Vagina (tissue), 2 donors: ENCODE measurements at regions not wholly inside any gene's neighbourhood (a gene's known extent, or its start where the extent isn't known, plus 50 kb on each side); places are given as distances from the start of the nearest gene placed in this dataset.

Experiments
- DNase-seq, 2 donors: peaks; one replicate each; pipeline ENCODE4 v3.0.0-alpha.2; 2017; ENCODE audit errors: extremely low spot score in 2 of 2
- H3K27ac ChIP-seq: fragments of 200-600 bp; sonication (generic); one replicate; pipeline ENCODE4 v1.5.1; 2019
- H3K27me3 ChIP-seq: fragments of 200-600 bp; sonication (generic); one replicate; pipeline ENCODE4 v1.5.1; 2019
- H3K36me3 ChIP-seq, 2 donors: fragments of 200-600 bp; sonication (generic); one replicate each; pipeline ENCODE4 v1.5.1; 2017 to 2019
- H3K4me1 ChIP-seq: fragments of 200-600 bp; sonication (generic); one replicate; pipeline ENCODE4 v1.5.1; 2019
- H3K4me3 ChIP-seq, 2 donors: fragments of 200-600 bp; sonication (generic); 1 replicate in 1 of 2; 2 replicates in 1 of 2; pipeline ENCODE4 v1.5.1; 2016 to 2019
- H3K9me3 ChIP-seq: fragments of 200-600 bp; sonication (generic); one replicate; pipeline ENCODE4 v1.5.1; 2019
- POLR2A ChIP-seq, 2 donors: fragments of 450-650 bp; IDR thresholded peaks; one replicate each; pipeline ENCODE4 v1.6.1; 2017; ENCODE audit warnings: antibody characterized with exemption in 2 of 2, mild to moderate bottlenecking in 2 of 2, moderate library complexity in 2 of 2
- POLR2AphosphoS5 ChIP-seq, 2 donors: sonication (generic); formaldehyde crosslinking; IDR thresholded peaks; one replicate each; pipeline ENCODE4 v1.9.0; 2017; ENCODE audit warnings: antibody characterized with exemption in 2 of 2, mild to moderate bottlenecking in 2 of 2, low read depth in 1 of 2; ENCODE audit not compliant: insufficient read depth in 1 of 2
- intact Hi-C: fragments of 100-400 bp; cut with DNase I; formaldehyde crosslinking; loops from one replicate; pipeline ENCODE4 v1.15.1; 2023
- TF ChIP-seq, protein P1 (sequence below), 3 experiments: fragments of 450-650 bp in 2 of 3; fragments of 200-600 bp in 1 of 3; sonication (generic) in 1 of 3; IDR thresholded peaks; one replicate each; pipeline ENCODE4 v1.5.1; 2017 to 2019; ENCODE audit warnings: antibody characterized with exemption in 3 of 3, mild to moderate bottlenecking in 2 of 3, moderate library complexity in 2 of 3

DNA sequence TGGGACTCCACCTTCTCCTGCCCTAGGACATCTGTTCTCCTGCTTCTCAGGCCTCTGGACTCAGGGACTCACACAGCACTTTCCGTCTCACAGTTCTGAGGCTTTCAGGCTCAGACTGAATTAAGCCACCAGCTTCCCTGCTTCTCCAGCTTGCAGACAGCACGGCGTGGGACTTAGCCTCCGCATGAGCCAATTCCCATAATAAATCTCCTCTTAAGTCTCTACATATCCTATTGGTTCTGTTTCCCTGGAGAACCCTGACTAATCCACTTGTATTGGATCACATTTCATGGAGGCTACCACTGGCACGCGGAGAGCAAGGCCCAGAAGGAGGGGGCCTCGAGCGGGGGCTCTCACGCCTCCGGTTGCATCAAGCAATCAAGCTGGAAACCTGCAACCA, 1313.6 kb downstream of the TBC1D22A start:
- TF ChIP-seq POLR2AphosphoS5 (IDR thresholded peaks at IDR 0.05; ENCODE audit: insufficient read depth in 1 of 2, low read depth in 1 of 2) = no peak
- TF ChIP-seq POLR2A (IDR thresholded peaks at IDR 0.05) = no peak
- TF ChIP-seq, protein P1, sequence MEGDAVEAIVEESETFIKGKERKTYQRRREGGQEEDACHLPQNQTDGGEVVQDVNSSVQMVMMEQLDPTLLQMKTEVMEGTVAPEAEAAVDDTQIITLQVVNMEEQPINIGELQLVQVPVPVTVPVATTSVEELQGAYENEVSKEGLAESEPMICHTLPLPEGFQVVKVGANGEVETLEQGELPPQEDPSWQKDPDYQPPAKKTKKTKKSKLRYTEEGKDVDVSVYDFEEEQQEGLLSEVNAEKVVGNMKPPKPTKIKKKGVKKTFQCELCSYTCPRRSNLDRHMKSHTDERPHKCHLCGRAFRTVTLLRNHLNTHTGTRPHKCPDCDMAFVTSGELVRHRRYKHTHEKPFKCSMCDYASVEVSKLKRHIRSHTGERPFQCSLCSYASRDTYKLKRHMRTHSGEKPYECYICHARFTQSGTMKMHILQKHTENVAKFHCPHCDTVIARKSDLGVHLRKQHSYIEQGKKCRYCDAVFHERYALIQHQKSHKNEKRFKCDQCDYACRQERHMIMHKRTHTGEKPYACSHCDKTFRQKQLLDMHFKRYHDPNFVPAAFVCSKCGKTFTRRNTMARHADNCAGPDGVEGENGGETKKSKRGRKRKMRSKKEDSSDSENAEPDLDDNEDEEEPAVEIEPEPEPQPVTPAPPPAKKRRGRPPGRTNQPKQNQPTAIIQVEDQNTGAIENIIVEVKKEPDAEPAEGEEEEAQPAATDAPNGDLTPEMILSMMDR (IDR thresholded peaks at IDR 0.05) = no peak
- no peak overlapping the region for H3K4me3 ChIP-seq
- no peaks in the 10 kb centered on the region for H3K9me3 ChIP-seq
- no peaks in the 10 kb centered on the region for H3K27me3 ChIP-seq
- DNase-seq = no peak
- no peak overlapping the region for H3K27ac ChIP-seq
- no peaks in the 10 kb centered on the region for H3K4me1 ChIP-seq
- intact Hi-C loops = no loop called here
- H3K36me3 ChIP-seq = no peaks in the 10 kb centered on the region

DNA sequence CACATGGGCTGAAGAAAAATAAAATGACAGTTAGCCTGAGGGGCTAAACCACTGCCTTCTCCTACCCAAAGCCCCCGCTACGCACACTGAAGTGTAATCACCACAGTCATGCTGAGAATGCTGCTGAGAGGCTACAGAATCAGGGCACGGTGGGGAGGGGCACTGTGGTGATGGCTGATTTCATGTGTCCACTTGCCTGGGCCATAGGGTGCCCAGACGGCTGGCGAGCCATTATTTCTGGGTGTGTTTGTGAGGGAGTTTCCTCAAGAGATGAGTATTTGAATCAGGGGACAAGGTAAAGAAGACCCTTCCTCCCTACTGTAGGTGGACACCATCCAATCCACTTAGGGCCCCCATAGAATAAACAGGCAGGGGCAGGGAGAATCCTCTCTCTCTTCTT, 1313.2 kb downstream of the TBC1D22A start:
- Histone ChIP-seq H3K27ac (no peak overlapping the region), H3K36me3 (no peaks in the 10 kb centered on the region), H3K4me3 (no peak overlapping the region), H3K4me1 (no peaks in the 10 kb centered on the region), H3K27me3 (no peaks in the 10 kb centered on the region), H3K9me3 (no peaks in the 10 kb centered on the region)
- intact Hi-C loops = no loop called here
- TF ChIP-seq POLR2AphosphoS5 (IDR thresholded peaks at IDR 0.05; ENCODE audit: insufficient read depth in 1 of 2, low read depth in 1 of 2) = no peak
- TF ChIP-seq POLR2A (IDR thresholded peaks at IDR 0.05) = no peak
- TF ChIP-seq, protein P1 (IDR thresholded peaks at IDR 0.05) = no peak
- no peak for DNase-seq

DNA sequence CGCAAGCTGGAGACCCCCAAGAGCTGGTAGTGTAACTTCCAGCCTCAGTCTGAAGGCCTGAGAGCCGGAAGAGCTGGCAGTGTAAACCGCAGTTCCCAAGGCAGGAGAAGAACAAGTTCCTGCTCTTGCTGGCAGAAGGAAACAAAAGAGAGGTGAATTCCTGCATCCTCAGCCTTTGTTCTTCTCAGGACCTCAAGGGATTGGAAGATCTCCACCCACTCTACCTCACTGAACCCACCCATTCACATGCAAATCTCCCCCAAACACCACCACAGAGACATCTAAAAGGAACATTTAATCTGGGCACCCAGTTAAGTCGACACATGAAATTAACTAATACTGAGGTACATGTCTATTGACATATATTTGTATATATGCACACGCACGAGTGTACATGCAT, 1310.3 kb downstream of the TBC1D22A start:
- intact Hi-C loops = no loop called here
- Histone ChIP-seq H3K4me1 (no peaks in the 10 kb centered on the region), H3K4me3 (no peak overlapping the region), H3K27me3 (no peaks in the 10 kb centered on the region), H3K27ac (no peak overlapping the region), H3K36me3 (no peaks in the 10 kb centered on the region), H3K9me3 (no peaks in the 10 kb centered on the region)
- no peak for TF ChIP-seq POLR2AphosphoS5 (IDR thresholded peaks at IDR 0.05; ENCODE audit: insufficient read depth in 1 of 2, low read depth in 1 of 2)
- TF ChIP-seq POLR2A (IDR thresholded peaks at IDR 0.05) = no peak
- TF ChIP-seq, protein P1 (IDR thresholded peaks at IDR 0.05) = no peak
- DNase-seq = no peak

DNA sequence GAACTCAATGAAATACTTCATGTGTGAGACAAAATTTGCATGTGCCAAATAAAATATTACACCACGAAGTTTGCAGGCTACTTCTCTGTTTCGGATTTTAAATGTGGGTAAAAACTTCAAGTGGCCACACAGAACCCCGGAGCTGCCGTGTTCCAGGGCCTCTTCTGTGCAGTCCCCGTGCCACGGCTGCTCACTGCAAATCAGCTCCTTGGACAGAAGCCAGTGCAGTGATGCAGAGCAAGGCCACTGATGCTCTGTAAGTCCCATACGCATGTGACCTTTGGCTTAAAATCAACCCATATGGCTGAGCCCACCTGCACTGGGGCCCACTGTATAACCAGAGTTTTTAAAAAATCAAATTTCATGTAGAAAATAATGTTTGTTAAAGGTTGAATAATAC, 1309.4 kb downstream of the TBC1D22A start:
- TF ChIP-seq POLR2AphosphoS5 (IDR thresholded peaks at IDR 0.05; ENCODE audit: insufficient read depth in 1 of 2, low read depth in 1 of 2) = no peak
- TF ChIP-seq, protein P1 (IDR thresholded peaks at IDR 0.05) = no peak
- no peak for TF ChIP-seq POLR2A (IDR thresholded peaks at IDR 0.05)
- H3K27ac ChIP-seq = no peak overlapping the region
- H3K27me3 ChIP-seq = no peaks in the 10 kb centered on the region
- DNase-seq = no peak
- no peaks in the 10 kb centered on the region for H3K9me3 ChIP-seq
- no peaks in the 10 kb centered on the region for H3K36me3 ChIP-seq
- intact Hi-C loops = no loop called here
- H3K4me3 ChIP-seq = no peak overlapping the region
- no peaks in the 10 kb centered on the region for H3K4me1 ChIP-seq

DNA sequence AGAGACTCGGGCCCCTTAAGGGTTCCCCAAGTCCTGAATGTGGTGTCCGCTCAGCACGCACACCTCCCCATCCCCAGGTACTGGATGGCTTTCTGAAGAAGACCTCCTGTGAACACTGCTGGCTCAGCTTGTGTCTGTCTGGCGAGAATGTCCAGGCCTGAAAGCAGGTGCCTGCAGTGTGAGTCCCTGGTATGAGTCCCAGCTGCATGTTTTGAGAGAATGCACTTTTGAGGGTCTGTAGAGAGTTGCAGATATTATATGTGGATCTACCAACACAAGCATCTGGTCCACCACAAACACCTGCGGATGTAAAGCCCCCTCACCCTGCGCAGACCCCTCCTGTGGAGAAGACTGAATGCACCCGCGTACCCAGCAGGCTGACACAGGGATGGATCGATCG, 1308.9 kb downstream of the TBC1D22A start:
- intact Hi-C loops = no loop called here
- TF ChIP-seq, protein P1 (IDR thresholded peaks at IDR 0.05) = no peak
- no peak for TF ChIP-seq POLR2A (IDR thresholded peaks at IDR 0.05)
- no peak for TF ChIP-seq POLR2AphosphoS5 (IDR thresholded peaks at IDR 0.05; ENCODE audit: insufficient read depth in 1 of 2, low read depth in 1 of 2)
- Histone ChIP-seq H3K4me1 (no peaks in the 10 kb centered on the region), H3K27ac (no peak overlapping the region), H3K27me3 (no peaks in the 10 kb centered on the region), H3K36me3 (no peaks in the 10 kb centered on the region), H3K9me3 (no peaks in the 10 kb centered on the region), H3K4me3 (no peak overlapping the region)
- DNase-seq = no peak
